Prostate gland (tissue), 2 donors: ENCODE measurements at regions not wholly inside any gene's neighbourhood (a gene's known extent, or its start where the extent isn't known, plus 50 kb on each side); places are given as distances from the start of the nearest gene placed in this dataset.

Source experiments
- POLR2AphosphoS5 ChIP-seq: sonication (generic); formaldehyde crosslinking; IDR thresholded peaks from one replicate; pipeline ENCODE4 v1.6.1; 2017; ENCODE audit warnings: antibody characterized with exemption
- TF ChIP-seq, protein P1 (sequence below), 4 experiments: fragments of 200-600 bp in 2 of 4; fragments of 450-650 bp in 2 of 4; sonication (generic) in 2 of 4; IDR thresholded peaks; 1 replicate in 3 of 4; 2 replicates in 1 of 4; pipeline ENCODE4 v1.5.1; 2016 to 2019; ENCODE audit warnings: antibody characterized with exemption in 4 of 4, mild to moderate bottlenecking in 2 of 4, moderate library complexity in 2 of 4

DNA sequence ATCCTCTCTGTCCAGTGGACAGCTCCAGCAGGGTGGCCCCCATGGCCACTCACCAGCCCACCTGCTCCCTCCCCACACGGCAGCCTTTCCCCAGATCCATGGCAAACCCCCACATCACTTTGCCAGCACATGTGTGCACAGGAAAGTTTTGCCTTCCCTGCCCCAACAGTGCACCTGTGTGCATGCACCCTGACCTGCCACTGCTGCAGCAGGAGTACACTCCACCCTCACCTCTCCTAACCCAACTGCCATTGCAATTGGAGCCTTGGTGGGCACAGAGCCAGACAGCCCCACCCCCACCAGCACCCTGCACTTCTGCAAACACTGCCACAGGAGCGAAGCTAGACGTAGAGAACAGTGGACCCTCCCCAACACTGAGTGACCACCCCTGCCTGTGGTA lies 308.9 kb downstream of the CEP170 start:
- TF ChIP-seq, protein P1, sequence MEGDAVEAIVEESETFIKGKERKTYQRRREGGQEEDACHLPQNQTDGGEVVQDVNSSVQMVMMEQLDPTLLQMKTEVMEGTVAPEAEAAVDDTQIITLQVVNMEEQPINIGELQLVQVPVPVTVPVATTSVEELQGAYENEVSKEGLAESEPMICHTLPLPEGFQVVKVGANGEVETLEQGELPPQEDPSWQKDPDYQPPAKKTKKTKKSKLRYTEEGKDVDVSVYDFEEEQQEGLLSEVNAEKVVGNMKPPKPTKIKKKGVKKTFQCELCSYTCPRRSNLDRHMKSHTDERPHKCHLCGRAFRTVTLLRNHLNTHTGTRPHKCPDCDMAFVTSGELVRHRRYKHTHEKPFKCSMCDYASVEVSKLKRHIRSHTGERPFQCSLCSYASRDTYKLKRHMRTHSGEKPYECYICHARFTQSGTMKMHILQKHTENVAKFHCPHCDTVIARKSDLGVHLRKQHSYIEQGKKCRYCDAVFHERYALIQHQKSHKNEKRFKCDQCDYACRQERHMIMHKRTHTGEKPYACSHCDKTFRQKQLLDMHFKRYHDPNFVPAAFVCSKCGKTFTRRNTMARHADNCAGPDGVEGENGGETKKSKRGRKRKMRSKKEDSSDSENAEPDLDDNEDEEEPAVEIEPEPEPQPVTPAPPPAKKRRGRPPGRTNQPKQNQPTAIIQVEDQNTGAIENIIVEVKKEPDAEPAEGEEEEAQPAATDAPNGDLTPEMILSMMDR (IDR thresholded peaks at IDR 0.05), result no peak
- no peak for TF ChIP-seq POLR2AphosphoS5
